CD1c-positive myeloid dendritic cell (primary cell): ENCODE measurements at regions not wholly inside any gene's neighbourhood (a gene's known extent, or its start where the extent isn't known, plus 50 kb on each side); places are given as distances from the start of the nearest gene placed in this dataset.
A peak's percentile ranks its signal among the peaks of the same experiment; 100 is the strongest.

Source experiments
- DNase-seq: peaks from one replicate; pipeline ENCODE4 v3.0.0-alpha.2; 2016; ENCODE audit errors: extremely low spot score

DNA sequence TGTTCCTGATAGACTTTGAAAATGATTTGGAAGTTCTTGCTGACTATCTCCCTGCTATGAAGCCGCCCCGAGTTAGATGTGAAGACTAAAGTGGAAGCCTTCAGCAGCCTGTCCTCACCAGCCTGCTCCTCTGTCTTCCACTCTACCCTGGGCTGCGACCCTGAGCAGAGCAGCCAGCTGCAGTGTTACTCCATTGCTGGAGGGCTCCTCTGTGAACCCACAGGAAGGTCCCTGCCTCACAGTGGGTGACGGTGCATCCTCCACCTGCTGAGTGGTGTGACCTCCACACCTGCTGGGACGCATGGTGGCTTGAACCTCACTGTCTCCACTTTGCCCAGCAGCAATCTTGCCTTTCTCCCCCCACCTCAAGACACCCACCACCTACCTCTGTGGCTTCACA, 116.4 kb downstream of the IRS2 start:
- no peak for DNase-seq

DNA sequence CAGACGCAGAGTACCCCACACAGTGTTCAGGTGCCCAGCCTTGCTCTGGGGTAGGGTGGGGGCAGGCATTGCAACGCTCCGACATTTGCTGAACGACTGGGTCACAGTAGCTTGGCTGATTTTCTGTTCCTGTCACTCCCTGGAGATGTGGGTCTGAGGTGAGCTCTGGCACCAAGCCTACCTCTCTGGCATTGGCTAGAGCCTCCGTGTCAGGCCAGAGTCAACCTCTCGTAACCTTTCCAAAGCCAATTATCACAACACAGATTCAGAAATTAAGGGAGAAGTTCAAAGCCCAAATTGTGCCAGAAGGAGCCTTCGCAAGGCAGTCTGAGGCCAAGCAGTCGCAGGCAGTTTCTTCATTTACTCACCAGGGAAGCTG, 117.2 kb downstream of the IRS2 start:
- DNase-seq, result no peak

DNA sequence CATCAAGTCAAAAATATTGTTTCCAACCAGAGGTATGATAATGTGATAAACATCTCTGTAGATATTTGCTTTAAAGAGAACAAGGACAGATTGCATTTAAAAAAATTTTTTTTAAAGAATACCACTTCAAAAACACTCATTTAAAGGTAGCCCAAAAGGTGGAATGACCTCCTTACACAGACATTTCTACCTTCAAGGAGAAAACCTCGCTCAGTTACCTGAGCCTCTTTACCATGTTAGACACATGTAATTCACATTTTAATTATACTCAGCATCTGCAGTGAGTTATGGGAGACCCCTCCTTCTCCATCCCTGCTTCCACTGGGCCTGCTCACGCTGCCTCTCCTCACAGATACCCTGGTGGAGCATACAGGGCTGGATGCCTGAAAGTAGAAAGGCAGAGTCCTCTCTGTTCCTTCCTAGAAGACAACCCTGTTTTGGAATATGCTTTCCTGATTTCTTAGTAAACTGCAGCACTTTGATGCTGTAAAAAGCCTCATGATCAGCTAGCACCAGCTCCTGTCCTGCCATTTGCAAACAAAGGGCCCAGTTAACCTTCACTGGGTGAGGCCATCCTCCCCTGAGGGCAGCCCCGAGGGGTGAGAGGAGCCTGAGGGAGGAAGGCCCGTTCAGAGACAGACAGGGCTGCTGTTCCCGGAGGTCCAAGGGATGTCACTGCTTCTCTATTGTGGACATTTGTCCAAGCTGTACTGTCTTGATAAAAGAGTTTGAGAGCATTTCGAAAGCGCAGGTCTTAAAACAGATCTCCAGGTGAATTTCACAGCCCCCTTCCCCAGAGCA, 117.8 kb downstream of the IRS2 start:
- DNase-seq, result no peak

DNA sequence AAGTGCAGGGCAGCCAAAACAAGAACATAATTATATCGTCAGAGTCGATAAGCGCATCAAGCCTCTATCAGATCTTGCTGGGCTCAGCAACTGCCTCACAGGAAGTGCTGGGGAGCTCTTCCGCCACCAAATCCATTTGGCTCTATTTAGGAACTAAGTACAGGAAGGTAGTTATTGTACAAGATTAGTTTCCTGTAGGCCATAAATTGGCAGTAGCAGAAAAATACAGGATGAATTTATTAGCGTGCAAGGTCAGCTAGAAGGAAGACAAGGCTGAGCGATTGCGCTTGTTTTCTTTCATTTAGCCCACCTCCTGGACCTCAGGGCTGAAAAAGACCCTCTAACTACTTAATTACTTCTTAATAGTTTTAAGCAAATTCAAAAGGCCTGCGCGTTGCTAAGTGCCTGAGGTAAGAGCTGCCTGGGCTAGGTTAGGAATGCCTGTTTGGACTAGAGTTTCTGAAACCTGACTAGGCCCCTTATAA, 118.5 kb downstream of the IRS2 start:
- DNase-seq, result no peak

DNA sequence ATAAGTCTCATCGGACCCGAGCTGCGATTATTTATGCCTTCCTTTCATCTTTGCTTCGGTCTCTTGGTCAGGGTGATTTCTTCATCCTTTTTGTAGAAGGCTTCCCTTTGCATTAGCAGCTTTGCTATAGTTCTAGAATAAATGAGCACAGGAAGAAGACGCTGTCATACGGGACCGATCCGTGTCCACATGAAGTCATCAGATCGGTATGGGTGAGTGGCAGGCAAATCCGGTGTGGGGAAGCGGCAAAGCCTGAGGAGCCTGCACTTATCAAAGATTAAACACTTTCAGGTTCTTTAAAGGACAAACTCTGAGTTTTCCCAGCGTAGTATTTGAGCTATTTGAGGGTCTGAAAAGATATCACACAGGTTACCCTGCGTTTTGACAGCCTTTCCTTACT, 119.3 kb downstream of the IRS2 start:
- no peak for DNase-seq

DNA sequence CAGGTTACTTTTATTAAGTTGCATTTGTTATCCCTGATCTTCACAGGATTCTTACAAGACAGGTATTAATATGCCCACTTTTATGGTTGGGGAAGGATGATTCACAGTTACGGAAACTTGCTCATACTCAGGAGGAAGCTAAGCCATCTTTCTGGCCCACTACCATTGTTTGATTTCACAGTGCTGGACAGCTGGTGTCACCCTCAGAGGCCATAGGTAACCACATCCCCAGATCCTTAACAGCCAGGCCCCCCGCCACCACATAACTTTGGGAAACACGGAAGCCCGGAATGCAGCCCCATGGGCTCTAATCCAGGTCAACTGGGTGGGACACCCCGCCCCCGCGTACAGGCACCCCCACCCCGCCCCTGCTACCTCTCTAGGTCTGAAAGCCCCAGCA, 119.7 kb downstream of the IRS2 start:
- no peak for DNase-seq

DNA sequence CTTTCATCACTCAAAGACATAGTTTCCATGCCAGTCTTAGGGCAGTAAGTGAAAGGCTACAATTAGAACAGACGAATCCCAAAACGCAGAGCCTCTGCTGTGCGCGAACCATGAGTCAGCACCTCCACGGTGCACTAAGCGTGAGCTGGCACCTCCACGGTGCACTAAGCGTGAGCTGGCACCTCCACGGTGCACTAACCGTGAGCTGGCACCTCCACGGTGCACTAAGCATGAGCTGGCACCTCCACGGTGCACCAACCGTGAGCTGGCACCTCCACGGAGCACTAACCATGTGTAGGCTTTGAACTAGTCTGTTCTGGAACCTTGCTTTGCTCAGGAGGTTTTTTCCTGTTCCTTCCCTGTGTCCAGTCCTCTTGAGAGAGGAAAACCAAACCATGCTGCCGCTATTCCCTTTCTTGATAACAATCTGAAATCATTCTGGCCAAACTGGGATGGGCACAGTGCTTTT, 120.6 kb downstream of the IRS2 start:
- no peak for DNase-seq

DNA sequence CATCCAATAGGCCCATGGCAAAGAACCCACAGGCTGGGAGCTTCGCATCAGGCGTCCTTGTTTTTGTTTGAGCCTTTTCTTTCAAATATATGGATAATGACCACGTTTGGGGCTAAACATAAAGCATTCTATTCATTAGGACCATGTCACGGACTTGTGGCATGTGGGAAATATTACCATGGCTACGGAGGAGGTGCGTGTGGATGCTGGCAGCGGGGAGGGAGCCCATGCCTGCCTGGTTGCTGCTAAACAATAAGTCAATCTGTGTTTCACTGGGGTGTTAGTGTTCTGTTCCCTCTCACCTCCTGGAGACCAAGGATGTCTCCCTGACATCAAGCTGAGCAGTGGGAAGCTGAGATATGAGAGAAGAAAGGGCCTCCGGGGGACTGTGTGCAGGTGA, 121.1 kb downstream of the IRS2 start:
- no peak for DNase-seq

DNA sequence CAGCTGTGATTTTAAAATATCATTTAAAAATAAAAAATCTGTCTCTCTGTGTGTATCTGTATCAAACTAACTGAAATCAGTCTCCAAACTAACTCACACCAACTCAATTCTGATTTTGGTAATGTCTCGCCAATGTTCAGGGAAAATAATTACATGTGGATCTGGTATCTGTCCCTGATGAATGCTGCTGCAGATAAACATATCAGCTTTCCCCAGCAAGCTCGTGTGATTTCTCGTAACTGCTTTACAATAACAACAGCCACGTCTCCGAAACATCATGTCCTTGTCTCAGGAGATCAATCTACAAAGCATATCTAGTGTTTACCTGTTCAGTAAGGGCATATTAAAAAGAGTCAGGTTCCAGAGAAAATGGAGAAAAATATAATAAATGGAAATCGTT, 129.0 kb downstream of the IRS2 start:
- no peak for DNase-seq

DNA sequence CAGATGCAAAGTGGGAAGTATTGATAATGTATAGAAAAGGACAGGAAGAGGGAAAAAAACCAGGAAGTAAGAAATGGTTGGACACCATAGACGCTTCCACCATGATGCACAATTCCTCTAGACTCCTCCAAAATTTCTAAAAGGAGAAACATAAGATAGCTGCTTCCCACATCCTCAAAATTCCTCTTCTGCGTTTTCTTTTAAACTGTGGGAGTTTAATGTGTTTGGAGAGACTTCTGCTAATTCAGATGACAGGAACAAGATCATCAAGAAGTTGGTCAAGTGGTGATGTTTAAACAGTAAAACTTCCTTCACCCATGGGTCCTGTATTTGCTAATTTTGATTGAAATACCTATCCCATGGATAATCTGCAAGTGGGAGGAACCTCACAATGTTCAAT, 130.2 kb downstream of the IRS2 start:
- DNase-seq, result peak; percentile 73

DNA sequence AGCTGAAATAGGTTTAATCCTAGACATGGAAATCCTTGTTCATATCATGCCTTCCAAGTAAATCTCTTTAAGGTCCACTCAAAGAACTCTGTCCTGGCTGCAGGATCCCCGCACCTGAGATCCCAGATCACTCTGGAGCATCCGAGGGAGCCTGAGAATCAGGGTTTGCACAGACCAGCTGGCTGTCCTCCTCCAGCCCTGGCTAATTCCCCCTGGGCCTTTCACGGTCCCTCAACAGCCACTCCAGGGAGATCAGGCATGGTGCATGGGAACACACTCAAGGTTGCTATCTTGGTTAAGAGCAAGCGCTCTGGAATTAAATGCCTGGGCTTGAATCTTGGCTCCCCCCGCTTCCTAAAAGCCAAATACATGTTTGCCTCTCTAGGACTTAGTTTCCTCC, 130.8 kb downstream of the IRS2 start:
- no peak for DNase-seq

DNA sequence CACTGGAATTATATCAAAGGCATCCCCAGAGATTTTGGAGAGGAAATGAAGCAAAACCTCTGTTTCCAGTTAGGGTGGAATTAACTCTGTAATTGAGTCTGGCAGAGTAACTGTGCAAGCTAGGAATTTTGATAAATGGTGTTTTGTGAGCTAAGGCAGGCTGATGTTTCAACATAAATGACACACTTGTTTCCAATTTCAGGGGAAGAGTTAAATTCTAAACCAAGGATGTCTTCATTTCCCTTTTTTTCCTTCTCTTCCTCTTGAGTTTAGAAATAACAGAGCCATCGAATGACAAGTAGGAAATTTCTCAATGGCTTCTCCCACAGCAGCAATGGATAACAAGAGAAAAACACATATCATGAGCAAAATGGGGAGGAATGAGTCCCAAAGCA, 131.2 kb downstream of the IRS2 start:
- peak; percentile 79 for DNase-seq

DNA sequence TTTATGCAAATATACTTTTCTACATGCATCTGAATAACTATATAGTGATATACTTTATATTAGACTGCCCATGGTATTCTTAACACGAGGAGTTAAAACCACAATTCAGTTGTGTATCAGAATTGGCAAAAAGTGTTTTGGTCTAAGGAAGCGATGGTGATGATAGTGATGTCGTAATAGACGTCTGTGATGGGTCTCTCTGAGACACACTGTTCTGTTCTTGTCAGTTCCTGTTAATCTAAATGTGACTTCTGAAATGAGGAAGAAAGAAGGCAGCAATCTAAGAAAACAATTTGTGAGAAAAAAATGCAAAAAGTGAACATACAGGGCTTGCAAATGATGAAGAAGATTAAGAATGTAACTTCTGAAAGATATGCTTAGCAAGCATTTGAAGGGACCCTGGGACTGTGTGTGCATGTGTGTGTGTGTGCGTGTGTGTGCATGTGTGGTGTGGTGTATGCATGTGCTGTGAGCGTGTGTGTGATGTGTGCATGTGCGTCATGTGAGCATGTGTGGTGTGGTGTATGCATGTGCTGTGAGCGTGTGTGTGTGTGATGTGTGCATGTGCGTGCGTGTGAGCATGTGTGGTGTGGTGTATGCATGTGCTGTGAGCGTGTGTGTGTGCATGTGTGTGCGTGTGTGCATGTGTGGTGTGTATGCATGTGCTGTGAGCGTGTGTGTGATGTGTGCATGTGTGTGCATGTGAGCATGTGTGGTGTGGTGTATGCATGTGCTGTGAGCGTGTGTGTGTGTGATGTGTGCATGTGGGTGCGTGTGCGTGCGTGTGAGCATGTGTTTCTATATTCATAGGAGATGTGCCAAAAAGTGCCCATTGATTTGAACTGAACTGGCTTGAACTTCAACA, 131.8 kb downstream of the IRS2 start:
- DNase-seq, result peak; percentile 84

DNA sequence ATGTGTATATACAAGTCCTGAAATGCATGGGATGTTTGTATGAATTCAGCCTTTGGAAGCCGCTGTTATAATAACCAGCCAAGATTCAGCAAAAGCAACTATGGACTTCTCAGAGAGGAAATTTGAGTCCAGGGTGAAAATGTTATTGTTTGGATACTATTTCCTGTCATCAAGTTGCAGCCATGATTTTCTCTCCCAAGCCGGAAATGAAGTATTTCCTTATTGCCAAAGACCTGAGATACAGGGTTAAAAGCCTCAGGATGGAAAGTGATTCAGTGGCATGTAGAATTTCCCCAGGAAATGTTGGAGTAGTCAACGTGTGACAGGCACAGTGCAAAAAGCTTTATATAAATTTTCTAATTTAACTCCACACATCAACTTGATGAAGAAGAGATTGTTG, 133.9 kb downstream of the IRS2 start:
- DNase-seq, result no peak

DNA sequence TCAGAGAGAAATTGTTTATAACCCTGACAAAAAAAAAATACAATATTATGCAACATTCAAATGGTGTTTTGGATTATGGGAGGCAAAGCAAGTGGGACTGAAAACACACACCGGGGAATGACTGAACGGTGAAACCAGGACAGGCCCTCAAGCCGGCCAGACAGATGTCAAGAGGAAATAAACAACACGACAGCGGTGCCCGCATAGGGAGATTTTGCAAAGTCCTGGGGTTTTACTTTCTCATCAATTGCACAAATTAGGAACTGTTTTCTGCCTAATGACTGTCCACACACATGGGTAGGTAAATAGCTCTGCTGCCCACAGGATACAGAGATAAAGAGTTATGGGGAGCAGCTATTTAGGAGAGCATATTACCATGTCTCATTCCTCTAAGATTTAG, 134.5 kb downstream of the IRS2 start:
- peak; percentile 20 for DNase-seq

DNA sequence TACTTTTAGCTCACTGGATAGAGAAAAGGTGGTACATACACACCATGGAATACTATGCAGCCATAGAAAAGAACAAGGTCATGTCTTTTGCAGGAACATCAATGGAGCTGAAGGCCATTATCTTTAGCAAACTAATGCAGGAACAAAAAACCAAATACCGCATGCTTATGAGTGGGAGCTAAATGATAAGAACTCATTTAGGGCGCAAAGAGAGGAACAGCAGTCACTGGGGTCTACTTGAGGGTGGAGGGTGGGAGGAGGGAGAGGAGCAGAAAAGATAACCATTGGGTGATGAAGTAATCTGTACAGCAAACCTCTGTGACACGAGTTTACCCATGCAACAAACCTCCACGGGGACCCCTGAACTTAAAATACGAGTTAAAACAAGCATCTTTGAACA, 135.1 kb downstream of the IRS2 start:
- DNase-seq, result no peak

DNA sequence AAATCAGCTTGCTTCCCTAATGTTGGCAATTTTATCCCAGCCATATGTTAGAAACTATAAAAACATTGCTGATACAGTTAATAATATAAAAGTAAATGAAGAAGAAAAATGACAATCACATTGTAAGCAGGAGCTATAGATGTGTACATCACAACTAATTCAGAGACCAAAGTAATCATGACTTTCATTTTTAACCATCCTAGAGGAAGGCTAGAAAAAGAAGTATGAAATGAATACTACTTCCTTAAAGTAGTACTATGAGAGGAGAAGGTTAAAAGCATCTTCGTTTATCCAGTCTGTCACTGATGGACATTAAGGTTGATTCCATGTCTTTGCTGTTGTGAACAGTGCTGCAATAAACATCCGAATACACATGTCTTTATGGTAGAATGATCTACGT, 135.5 kb downstream of the IRS2 start:
- peak; percentile 29 for DNase-seq

DNA sequence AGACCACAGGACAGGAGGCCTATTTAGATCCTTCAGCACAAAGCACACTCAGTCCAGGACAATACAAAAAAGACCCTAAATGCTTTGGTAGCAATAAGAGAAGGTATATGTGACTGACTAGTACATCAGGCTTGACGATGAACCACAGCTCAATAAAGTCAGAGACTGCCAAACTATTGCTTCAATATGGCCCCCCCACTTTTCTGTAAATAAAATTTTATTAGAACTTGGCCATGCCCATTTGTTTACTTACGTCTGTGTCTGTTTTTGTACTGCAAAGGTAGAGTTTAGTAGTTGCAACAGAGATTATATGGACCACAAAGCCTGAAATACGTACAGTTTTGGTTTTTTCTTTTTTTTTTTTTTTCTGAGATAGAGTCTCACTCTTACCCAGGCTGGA, 136.7 kb downstream of the IRS2 start:
- no peak for DNase-seq

DNA sequence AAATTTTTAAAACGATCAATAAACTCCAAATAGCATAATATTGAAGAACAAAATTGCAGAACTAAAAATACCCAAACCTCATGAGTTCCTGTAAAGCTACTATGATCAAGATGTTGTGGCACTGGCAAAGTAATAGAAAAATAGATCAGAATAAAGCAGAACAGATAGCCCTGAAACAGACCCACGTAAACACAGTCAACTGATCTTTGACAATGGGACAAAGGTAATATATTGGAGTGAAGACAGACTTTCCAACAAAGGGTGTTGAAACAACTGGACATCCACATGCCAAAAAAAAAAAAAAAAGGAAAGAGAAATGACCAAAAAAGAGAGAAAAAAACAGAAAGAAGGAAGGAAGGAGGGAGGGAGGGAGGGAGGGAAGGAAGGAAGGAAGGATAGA, 138.7 kb downstream of the IRS2 start:
- no peak for DNase-seq

DNA sequence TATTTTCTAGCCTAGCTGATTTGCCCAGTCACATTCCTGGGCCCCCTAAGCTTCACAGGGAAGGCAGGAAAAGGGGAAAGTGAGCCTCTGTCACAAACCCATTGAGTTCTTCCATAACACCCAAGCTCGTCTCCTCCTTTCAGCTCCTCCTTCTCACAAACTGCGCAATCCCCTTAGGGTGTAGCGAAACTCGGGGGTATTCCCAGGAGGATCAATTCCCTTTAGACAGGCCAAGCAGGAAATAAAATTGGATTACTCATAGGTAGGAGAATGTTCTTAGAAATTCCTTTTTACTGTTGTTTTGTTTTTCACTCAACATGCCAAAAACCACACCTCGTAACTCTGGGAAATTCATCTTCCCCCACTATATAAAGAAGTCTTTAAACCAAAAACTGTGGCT, 139.3 kb downstream of the IRS2 start:
- no peak for DNase-seq

DNA sequence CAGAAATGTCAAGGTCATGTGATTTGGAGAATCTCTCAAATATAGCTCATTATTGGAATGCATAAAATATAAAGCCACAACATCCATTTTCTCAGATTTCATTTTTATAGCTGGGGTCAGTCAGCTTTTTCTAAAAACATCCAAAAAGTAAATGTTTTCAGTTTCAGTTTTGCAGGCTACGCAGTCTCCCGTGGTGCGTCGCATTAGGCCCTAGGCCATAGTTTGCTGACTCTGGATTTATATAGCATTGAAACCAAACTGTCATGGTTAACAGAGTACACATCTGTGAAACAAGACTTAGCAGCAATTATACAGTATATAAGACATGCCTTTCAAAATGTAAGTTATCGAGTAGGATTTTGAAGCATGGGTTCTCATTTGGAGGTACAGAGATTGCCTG, 140.0 kb downstream of the IRS2 start:
- DNase-seq, result no peak

DNA sequence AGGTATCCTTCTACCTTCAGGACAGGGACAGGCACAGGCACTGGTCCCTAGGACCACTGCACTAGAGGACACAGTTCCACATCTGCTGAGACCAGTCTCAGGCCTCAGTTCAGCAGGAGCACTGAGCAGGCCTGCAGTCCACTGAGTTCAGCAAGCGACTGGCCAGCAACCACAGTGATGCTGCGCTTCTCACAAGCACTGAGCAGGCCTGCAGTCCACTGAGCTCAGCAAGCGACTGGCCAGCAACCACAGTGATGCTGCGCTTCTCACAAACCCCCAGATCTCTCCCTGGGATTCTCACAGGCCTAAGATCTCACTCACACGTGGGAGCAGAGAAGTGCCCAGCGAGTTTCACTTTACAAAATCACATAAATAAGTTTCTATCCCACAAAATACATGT, 140.6 kb downstream of the IRS2 start:
- DNase-seq, result no peak

DNA sequence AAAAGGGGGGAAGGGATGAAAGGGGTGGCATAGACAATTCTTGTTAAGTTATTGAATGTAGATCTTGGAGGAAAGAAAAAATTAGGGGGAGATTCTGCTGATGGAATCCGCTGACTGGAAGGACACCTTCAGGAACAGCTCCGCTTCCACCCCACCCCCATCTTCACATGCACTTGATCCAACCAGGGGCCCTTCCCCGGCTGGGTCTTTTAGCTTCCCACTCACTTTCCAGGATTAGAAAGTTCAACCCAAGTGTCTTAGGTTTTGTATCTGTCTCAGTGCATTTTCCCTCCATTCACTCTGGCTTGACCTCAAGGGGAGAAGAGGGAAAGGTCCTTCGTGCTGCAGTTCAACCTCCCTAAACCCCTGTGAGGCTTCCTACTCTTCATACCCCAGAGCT, 141.4 kb downstream of the IRS2 start:
- no peak for DNase-seq
